Uterus (tissue), 3 donors: ENCODE measurements at regions not wholly inside any gene's neighbourhood (a gene's known extent, or its start where the extent isn't known, plus 50 kb on each side); places are given as distances from the start of the nearest gene placed in this dataset.
A peak's percentile ranks its signal among the peaks of the same experiment; 100 is the strongest.

Experiments
- DNase-seq, 2 donors: peaks; one replicate each; pipeline ENCODE4 v3.0.0-alpha.2; 2019 to 2020
- H3K27ac ChIP-seq, 2 donors: fragments of 200-600 bp; sonication (generic); 1 replicate in 1 of 2; 2 replicates in 1 of 2; pipeline ENCODE4 v1.5.1; 2016 to 2018
- H3K27me3 ChIP-seq, 2 donors: fragments of 200-600 bp; sonication (generic); one replicate each; pipeline ENCODE4 v1.5.1; 2018 to 2019; ENCODE audit warnings: control low read depth in 1 of 2
- H3K36me3 ChIP-seq, 2 donors: fragments of 200-600 bp; sonication (generic); one replicate each; pipeline ENCODE4 v1.5.1; 2019; ENCODE audit warnings: control low read depth in 1 of 2
- H3K4me1 ChIP-seq, 2 donors: fragments of 200-600 bp; sonication (generic); one replicate each; pipeline ENCODE4 v1.5.1; 2018 to 2019; ENCODE audit warnings: control low read depth in 1 of 2
- H3K4me3 ChIP-seq, 2 donors: fragments of 200-600 bp; sonication (generic); 1 replicate in 1 of 2; 2 replicates in 1 of 2; pipeline ENCODE4 v1.5.1; 2018 to 2019; ENCODE audit warnings: mild to moderate bottlenecking in 1 of 2
- H3K9me3 ChIP-seq, 2 donors: fragments of 200-600 bp; sonication (generic); one replicate each; pipeline ENCODE4 v1.5.1; 2019; ENCODE audit warnings: control low read depth in 1 of 2
- CTCF ChIP-seq, 4 experiments: fragments of 200-600 bp in 2 of 4; fragments of 450-650 bp in 2 of 4; sonication (generic) in 2 of 4; IDR thresholded peaks; one replicate each; pipeline ENCODE4 v1.5.1; 2016 to 2019; ENCODE audit warnings: antibody characterized with exemption in 4 of 4, mild to moderate bottlenecking in 2 of 4, moderate library complexity in 1 of 4
- POLR2A ChIP-seq, 2 donors: fragments of 450-650 bp; IDR thresholded peaks; one replicate each; pipeline ENCODE4 v1.6.1; 2016; ENCODE audit warnings: antibody characterized with exemption in 2 of 2, mild to moderate bottlenecking in 1 of 2, moderate library complexity in 1 of 2
- intact Hi-C: fragments of 100-400 bp; cut with DNase I; formaldehyde crosslinking; loops from one replicate; pipeline ENCODE4 v1.15.1; 2023; ENCODE audit warnings: low total_unique reads
- donor health status: DM: yes; HTN: yes; CAD: no.

GRCh38 chrX:140586951-140587350, 82.1 kb upstream of the SOX3 start:
- H3K4me1 ChIP-seq = no peaks in the 10 kb centered on the region
- no peaks in the 10 kb centered on the region for H3K27me3 ChIP-seq
- H3K27ac ChIP-seq = no peak overlapping the region
- no peaks in the 10 kb centered on the region for H3K36me3 ChIP-seq
- no peak for DNase-seq
- no peak overlapping the region for H3K4me3 ChIP-seq
- no peaks in the 10 kb centered on the region for H3K9me3 ChIP-seq
- intact Hi-C loops = no loop called here
- TF ChIP-seq CTCF (IDR thresholded peaks at IDR 0.05) (no peak), POLR2A (IDR thresholded peaks at IDR 0.05) (no peak)

- TF ChIP-seq CTCF (IDR thresholded peaks at IDR 0.05) (no peak), POLR2A (IDR thresholded peaks at IDR 0.05) (no peak)
- intact Hi-C loops = no loop called here
- Histone ChIP-seq H3K9me3 (no peaks in the 10 kb centered on the region), H3K4me1 (no peaks in the 10 kb centered on the region), H3K36me3 (no peaks in the 10 kb centered on the region), H3K4me3 (no peak overlapping the region), H3K27ac (no peak overlapping the region), H3K27me3 (peaks cover 0 to 5% of the 10 kb centered on the region in 2 donors)
- DNase-seq = no peak
These were observed 75.6 kb upstream of the SOX3 start for GRCh38 chrX:140580478-140580877.

- Histone ChIP-seq H3K36me3 (no peaks in the 10 kb centered on the region), H3K4me3 (no peak overlapping the region), H3K27ac (no peak overlapping the region), H3K27me3 (peaks cover 0 to 5% of the 10 kb centered on the region in 2 donors), H3K9me3 (no peaks in the 10 kb centered on the region), H3K4me1 (no peaks in the 10 kb centered on the region)
- intact Hi-C loops = no loop called here
- peak in 1 of 4 experiments; percentile 12 for TF ChIP-seq CTCF (IDR thresholded peaks at IDR 0.05)
- no peak for TF ChIP-seq POLR2A (IDR thresholded peaks at IDR 0.05)
- no peak for DNase-seq
These were observed 67.9 kb upstream of the SOX3 start for GRCh38 chrX:140572724-140573123.

GRCh38 chrX:140563893-140564292, 59.0 kb upstream of the SOX3 start:
- H3K4me1 ChIP-seq = no peaks in the 10 kb centered on the region
- DNase-seq = no peak
- no peaks in the 10 kb centered on the region for H3K9me3 ChIP-seq
- intact Hi-C loops = no loop called here
- no peak overlapping the region for H3K27ac ChIP-seq
- H3K36me3 ChIP-seq = no peaks in the 10 kb centered on the region
- no peak overlapping the region for H3K4me3 ChIP-seq
- no peaks in the 10 kb centered on the region for H3K27me3 ChIP-seq
- TF ChIP-seq POLR2A (IDR thresholded peaks at IDR 0.05) = no peak
- no peak for TF ChIP-seq CTCF (IDR thresholded peaks at IDR 0.05)
